OCI-LY3 (cell line): ENCODE measurements at regions not wholly inside any gene's neighbourhood (a gene's known extent, or its start where the extent isn't known, plus 50 kb on each side); places are given as distances from the start of the nearest gene placed in this dataset.

ENCODE experiments used
- EZH2phosphoT487 ChIP-seq: fragments of 200-600 bp; shearing (Covaris generic); IDR thresholded peaks from 2 replicates; pipeline ENCODE4 v1.6.1; 2018; ENCODE audit warnings: antibody characterized with exemption, mixed run types, low read depth
- TF ChIP-seq, protein P1 (sequence below): fragments of 200-600, 300-600 bp; sonication (generic); IDR thresholded peaks from 2 replicates; pipeline ENCODE4 v1.5.1; 2014; ENCODE audit warnings: antibody characterized with exemption, low read length, low read depth

DNA sequence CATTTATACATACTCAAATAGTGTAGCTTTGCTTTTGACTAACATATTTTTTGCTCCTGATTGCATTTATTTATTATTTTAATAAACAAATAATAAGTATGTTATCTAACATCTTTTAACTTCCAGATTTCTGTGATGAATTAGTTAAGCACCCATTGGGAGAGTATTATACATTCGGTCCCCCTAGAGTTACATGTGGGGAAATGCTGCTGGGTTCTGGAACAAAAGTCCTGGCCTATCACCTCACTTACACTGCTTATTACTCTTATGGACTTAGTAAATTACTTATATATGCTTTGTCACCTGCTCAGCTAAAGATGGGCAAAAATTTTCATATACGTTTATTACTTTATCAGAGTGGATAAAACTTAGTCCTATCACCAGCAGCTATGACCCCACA lies 1163.0 kb downstream of the FAM181B start:
- TF ChIP-seq, protein P1, sequence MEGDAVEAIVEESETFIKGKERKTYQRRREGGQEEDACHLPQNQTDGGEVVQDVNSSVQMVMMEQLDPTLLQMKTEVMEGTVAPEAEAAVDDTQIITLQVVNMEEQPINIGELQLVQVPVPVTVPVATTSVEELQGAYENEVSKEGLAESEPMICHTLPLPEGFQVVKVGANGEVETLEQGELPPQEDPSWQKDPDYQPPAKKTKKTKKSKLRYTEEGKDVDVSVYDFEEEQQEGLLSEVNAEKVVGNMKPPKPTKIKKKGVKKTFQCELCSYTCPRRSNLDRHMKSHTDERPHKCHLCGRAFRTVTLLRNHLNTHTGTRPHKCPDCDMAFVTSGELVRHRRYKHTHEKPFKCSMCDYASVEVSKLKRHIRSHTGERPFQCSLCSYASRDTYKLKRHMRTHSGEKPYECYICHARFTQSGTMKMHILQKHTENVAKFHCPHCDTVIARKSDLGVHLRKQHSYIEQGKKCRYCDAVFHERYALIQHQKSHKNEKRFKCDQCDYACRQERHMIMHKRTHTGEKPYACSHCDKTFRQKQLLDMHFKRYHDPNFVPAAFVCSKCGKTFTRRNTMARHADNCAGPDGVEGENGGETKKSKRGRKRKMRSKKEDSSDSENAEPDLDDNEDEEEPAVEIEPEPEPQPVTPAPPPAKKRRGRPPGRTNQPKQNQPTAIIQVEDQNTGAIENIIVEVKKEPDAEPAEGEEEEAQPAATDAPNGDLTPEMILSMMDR = no peak; the same call in 1 of the 2 replicates
- no peak for TF ChIP-seq EZH2phosphoT487
